Endothelial cell of umbilical vein (primary cell): ENCODE measurements at regions not wholly inside any gene's neighbourhood (a gene's known extent, or its start where the extent isn't known, plus 50 kb on each side); places are given as distances from the start of the nearest gene placed in this dataset.

Experiments
- BruUV-seq: library from RNA; stranded (reverse); fragments of 400-500 nt; replicated peaks from 2 replicates; lab custom pipeline; 2021; lab: Mats Ljungman, UMichigan
- CTCF ChIA-PET: fragments of 300-600, 350-600 bp; sonication (Branson Sonifier 250); formaldehyde crosslinking; loops from one replicate; lab custom pipeline; 2021; ENCODE audit warnings: antibody characterized with exemption, inconsistent platforms; lab: Charles Lee
- POLR2A ChIA-PET: fragments of 300-600, 350-600 bp; sonication (Branson Sonifier 250); formaldehyde crosslinking; loops from one replicate; lab custom pipeline; 2021; ENCODE audit warnings: antibody characterized with exemption, inconsistent platforms; lab: Charles Lee
- DNase-seq: peaks from one replicate; pipeline ENCODE4 v3.0.0-alpha.2; 2011; ENCODE audit warnings: low read depth, low spot score
- FAIRE-seq: peaks from 2 replicates; lab custom pipeline; 2011; peaks lifted over from hg19 to GRCh38; lab: Jason Lieb, UNC
- H2AFZ ChIP-seq: 2 replicates; pipeline ENCODE4 v1.6.0; 2012; ENCODE audit warnings: low read depth, low read length, control low read depth, inconsistent platforms
- H3K27ac ChIP-seq: 2 replicates; pipeline ENCODE4 v1.5.1; 2011; ENCODE audit warnings: low read depth, mild to moderate bottlenecking, control low read depth, low read length, moderate library complexity; ENCODE audit not compliant: insufficient read depth
- H3K27me3 ChIP-seq, 2 experiments: 2 replicates each; pipeline versions ENCODE4 v1.6.0 to v1.6.1; 2011; ENCODE audit warnings: low read length in 2 of 2, mixed read lengths in 1 of 2; ENCODE audit not compliant: control insufficient read depth in 2 of 2, insufficient read depth in 2 of 2
- H3K36me3 ChIP-seq, 2 experiments: 2 replicates in 1 of 2; 3 replicates in 1 of 2; pipeline ENCODE4 v1.5.1; 2011; ENCODE audit warnings: low read length in 2 of 2, mild to moderate bottlenecking in 1 of 2, moderate library complexity in 1 of 2; ENCODE audit not compliant: control insufficient read depth in 2 of 2, insufficient read depth in 2 of 2; ENCODE audit errors: extremely low read depth in 1 of 2
- H3K4me1 ChIP-seq: 3 replicates; pipeline ENCODE4 v1.5.1; 2011; ENCODE audit warnings: mild to moderate bottlenecking, low read length; ENCODE audit not compliant: control insufficient read depth, insufficient read depth; ENCODE audit errors: extremely low read depth
- H3K4me2 ChIP-seq: 2 replicates; pipeline ENCODE4 v1.6.1; 2011; ENCODE audit warnings: low read length, control low read depth, mixed read lengths; ENCODE audit not compliant: insufficient read depth
- H3K4me3 ChIP-seq, 3 experiments: fragments of 200-600 bp in 1 of 3; sonication (generic), shearing (Covaris generic) in 1 of 3; replicated peaks in 1 of 3; 2 replicates each; pipeline ENCODE4 v1.5.1; 2011 to 2016; ENCODE audit warnings: control low read depth in 3 of 3, low read length in 3 of 3, mild to moderate bottlenecking in 2 of 3, inconsistent platforms in 1 of 3, low read depth in 1 of 3, moderate library complexity in 1 of 3; ENCODE audit not compliant: insufficient read depth in 1 of 3
- H3K79me2 ChIP-seq: 2 replicates; pipeline ENCODE4 v1.6.0; 2012; ENCODE audit warnings: low read length, inconsistent platforms; ENCODE audit not compliant: control insufficient read depth, insufficient read depth
- H3K9ac ChIP-seq: replicated peaks from 2 replicates; pipeline ENCODE3; 2011; ENCODE audit warnings: low read length, control low read depth; ENCODE audit not compliant: insufficient read depth; ENCODE audit errors: extremely low read depth
- H3K9me1 ChIP-seq: replicated peaks from 3 replicates; pipeline ENCODE4 v1.6.0; 2011; ENCODE audit warnings: mild to moderate bottlenecking, low read length; ENCODE audit not compliant: control insufficient read depth, insufficient read depth; ENCODE audit errors: extremely low read depth
- H3K9me3 ChIP-seq: replicated peaks from 2 replicates; pipeline ENCODE4 v1.5.1; 2012; ENCODE audit warnings: low read length, inconsistent platforms; ENCODE audit not compliant: control insufficient read depth, insufficient read depth
- H4K20me1 ChIP-seq: replicated peaks from 2 replicates; pipeline ENCODE3; 2011; ENCODE audit warnings: mild to moderate bottlenecking, low read length; ENCODE audit not compliant: control insufficient read depth, insufficient read depth; ENCODE audit errors: extremely low read depth
- EZH2 ChIP-seq: IDR thresholded peaks from 2 replicates; pipeline ENCODE4 v1.6.1; 2012; ENCODE audit warnings: borderline replicate concordance, low read depth, mild to moderate bottlenecking, moderate library complexity, low read length, inconsistent platforms; ENCODE audit not compliant: severe bottlenecking
- FOS ChIP-seq: IDR thresholded peaks from 2 replicates; pipeline ENCODE4 v1.6.1; 2011; ENCODE audit warnings: mild to moderate bottlenecking, low read length, moderate library complexity, borderline replicate concordance; ENCODE audit not compliant: insufficient read depth
- GATA2 ChIP-seq: IDR thresholded peaks from 2 replicates; pipeline ENCODE4 v1.7.0; 2011; ENCODE audit warnings: low read depth, mild to moderate bottlenecking, moderate library complexity, mixed read lengths, low read length; ENCODE audit not compliant: insufficient read length, insufficient read depth
- JUN ChIP-seq: IDR thresholded peaks from 2 replicates; pipeline ENCODE4 v1.6.1; 2011; ENCODE audit warnings: borderline replicate concordance, low read depth; ENCODE audit not compliant: insufficient read length, insufficient read depth
- MYC ChIP-seq: IDR thresholded peaks from one replicate; pipeline ENCODE4 v1.6.1; 2011; ENCODE audit warnings: mild to moderate bottlenecking, low read depth, low read length
- POLR2A ChIP-seq: IDR thresholded peaks from 2 replicates; pipeline ENCODE4 v1.6.1; 2012; ENCODE audit warnings: low read depth, mild to moderate bottlenecking, control low read depth, low read length
- POLR2AphosphoS5 ChIP-seq: IDR thresholded peaks from 2 replicates; pipeline ENCODE4 v1.6.1; 2012; ENCODE audit warnings: low read depth, mild to moderate bottlenecking, control low read depth, low read length, moderate library complexity; ENCODE audit not compliant: insufficient read depth
- dilution Hi-C: fragments of 300-500 bp; cut with MboI; formaldehyde crosslinking; loops from one replicate; pipeline ENCODE4 v1.15.0; 2019; ENCODE audit warnings: low sequenced_read_pairs; ENCODE audit not compliant: extremely low pct_ligation_motif_present
- intact Hi-C: fragments of 100-400 bp; cut with micrococcal nuclease; formaldehyde crosslinking; loops from one replicate; pipeline ENCODE4 v1.10.0; 2022
- TF ChIP-seq, protein P1 (sequence below): IDR thresholded peaks from 2 replicates; pipeline ENCODE4 v1.6.1; 2011; ENCODE audit not compliant: insufficient read depth, insufficient read length
- TF ChIP-seq, protein P2 (sequence below), 2 donors: IDR thresholded peaks; 1 replicate in 1 of 2; 2 replicates in 1 of 2; pipeline ENCODE4 v1.5.1; 2011; ENCODE audit warnings: low read length in 2 of 2, mild to moderate bottlenecking in 2 of 2, moderate library complexity in 2 of 2, control low read depth in 1 of 2, inconsistent platforms in 1 of 2, low read depth in 1 of 2; ENCODE audit not compliant: insufficient read depth in 1 of 2; ENCODE audit errors: extremely low read depth in 1 of 2

- Histone ChIP-seq H3K27ac (no peak overlapping the region), H3K9me3 (no peaks in the 10 kb centered on the region), H3K9me1 (no peaks in the 10 kb centered on the region), H3K27me3 (peaks cover 0 to 3% of the 10 kb centered on the region in 2 experiments), H2AFZ (no peak overlapping the region), H3K9ac (no peak overlapping the region), H4K20me1 (no peaks in the 10 kb centered on the region), H3K79me2 (no peaks in the 10 kb centered on the region), H3K4me3 (no peak overlapping the region), H3K36me3 (no peaks in the 10 kb centered on the region), H3K4me1 (peaks cover 2% of the 10 kb centered on the region), H3K4me2 (no peak overlapping the region)
- dilution Hi-C loops (no loop called here), intact Hi-C loops (no loop called here)
- TF ChIP-seq POLR2A (no peak), POLR2AphosphoS5 (no peak), JUN (no peak), EZH2 (no peak), GATA2 (no peak), FOS (no peak), MYC (no peak)
- TF ChIP-seq, protein P1, sequence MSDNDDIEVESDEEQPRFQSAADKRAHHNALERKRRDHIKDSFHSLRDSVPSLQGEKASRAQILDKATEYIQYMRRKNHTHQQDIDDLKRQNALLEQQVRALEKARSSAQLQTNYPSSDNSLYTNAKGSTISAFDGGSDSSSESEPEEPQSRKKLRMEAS: no peak
- TF ChIP-seq, protein P2, sequence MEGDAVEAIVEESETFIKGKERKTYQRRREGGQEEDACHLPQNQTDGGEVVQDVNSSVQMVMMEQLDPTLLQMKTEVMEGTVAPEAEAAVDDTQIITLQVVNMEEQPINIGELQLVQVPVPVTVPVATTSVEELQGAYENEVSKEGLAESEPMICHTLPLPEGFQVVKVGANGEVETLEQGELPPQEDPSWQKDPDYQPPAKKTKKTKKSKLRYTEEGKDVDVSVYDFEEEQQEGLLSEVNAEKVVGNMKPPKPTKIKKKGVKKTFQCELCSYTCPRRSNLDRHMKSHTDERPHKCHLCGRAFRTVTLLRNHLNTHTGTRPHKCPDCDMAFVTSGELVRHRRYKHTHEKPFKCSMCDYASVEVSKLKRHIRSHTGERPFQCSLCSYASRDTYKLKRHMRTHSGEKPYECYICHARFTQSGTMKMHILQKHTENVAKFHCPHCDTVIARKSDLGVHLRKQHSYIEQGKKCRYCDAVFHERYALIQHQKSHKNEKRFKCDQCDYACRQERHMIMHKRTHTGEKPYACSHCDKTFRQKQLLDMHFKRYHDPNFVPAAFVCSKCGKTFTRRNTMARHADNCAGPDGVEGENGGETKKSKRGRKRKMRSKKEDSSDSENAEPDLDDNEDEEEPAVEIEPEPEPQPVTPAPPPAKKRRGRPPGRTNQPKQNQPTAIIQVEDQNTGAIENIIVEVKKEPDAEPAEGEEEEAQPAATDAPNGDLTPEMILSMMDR (IDR thresholded peaks at IDR 0.05; ENCODE audit: extremely low read depth in 1 of 2, insufficient read depth in 1 of 2, low read depth in 1 of 2, low read length in 2 of 2): no peak
- FAIRE-seq (no peak), DNase-seq (no peak)
- CTCF ChIA-PET: no interaction called here
- POLR2A ChIA-PET: interaction anchor here (0.7 kb wide), 1 partner anchor 80 kb away, joined by 4 read pairs; no protein-coding TSS in a partner anchor
- BruUV-seq: no TSS peak
Observed at GRCh38 chr9:134564431-134565170, 77.0 kb upstream of the COL5A1 start.
